ENCODE measurements at regions not wholly inside any gene's neighbourhood (a gene's known extent, or its start where the extent isn't known, plus 50 kb on each side); places are given as distances from the start of the nearest gene placed in this dataset.

DNA sequence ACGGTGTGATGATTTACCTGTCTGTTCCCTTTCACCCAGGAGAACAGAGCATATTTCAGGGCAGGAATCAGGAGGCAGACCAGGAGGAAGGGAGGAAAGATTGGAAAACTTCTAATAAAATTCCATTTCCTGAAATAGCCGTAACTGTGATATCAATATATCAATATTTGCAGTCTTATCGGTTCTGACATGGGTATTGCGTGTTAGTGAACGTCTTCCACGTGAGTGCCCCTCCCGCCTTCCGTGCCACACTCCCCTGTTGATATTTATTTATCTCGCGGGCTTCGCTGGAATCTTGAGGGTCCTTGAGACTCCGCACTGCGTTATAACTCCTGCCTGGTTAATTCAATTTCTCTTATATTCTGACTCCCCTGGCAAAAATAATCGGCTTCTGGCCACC lies 1160.4 kb downstream of the BRD1 start:
- Mint-ChIP-seq H3K36me3 (ENCODE audit: low read depth) (peaks cover 22% of the 10 kb centered on the region), H3K27ac (no peak overlapping the region)
- TF ChIP-seq, protein P1, sequence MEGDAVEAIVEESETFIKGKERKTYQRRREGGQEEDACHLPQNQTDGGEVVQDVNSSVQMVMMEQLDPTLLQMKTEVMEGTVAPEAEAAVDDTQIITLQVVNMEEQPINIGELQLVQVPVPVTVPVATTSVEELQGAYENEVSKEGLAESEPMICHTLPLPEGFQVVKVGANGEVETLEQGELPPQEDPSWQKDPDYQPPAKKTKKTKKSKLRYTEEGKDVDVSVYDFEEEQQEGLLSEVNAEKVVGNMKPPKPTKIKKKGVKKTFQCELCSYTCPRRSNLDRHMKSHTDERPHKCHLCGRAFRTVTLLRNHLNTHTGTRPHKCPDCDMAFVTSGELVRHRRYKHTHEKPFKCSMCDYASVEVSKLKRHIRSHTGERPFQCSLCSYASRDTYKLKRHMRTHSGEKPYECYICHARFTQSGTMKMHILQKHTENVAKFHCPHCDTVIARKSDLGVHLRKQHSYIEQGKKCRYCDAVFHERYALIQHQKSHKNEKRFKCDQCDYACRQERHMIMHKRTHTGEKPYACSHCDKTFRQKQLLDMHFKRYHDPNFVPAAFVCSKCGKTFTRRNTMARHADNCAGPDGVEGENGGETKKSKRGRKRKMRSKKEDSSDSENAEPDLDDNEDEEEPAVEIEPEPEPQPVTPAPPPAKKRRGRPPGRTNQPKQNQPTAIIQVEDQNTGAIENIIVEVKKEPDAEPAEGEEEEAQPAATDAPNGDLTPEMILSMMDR (IDR thresholded peaks at IDR 0.05; ENCODE audit: unreplicated experiment in 3 of 3), result no peak

DNA sequence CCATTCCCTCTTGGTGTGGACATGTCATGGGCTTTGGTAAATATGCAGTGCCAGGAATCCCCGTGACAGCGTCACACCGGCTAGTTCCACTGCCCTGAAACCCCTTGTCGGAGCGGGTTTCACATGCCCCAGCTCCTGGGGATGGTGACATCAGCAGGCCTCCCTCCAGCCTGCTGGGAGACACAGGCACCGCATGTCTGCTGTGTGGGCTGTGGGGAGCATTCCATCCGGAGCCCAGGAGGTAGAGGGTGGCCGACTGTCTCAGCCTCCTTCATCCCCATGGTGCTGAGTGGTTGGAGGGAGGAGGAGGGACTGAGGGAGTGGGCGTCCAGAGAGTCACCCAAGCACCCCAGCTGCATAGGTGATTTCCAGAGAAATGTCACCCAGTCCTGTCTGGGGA lies 1161.1 kb downstream of the BRD1 start:
- TF ChIP-seq, protein P1 (IDR thresholded peaks at IDR 0.05; ENCODE audit: unreplicated experiment in 3 of 3), result no peak
- H3K9me3 Mint-ChIP-seq, result peaks cover 9% of the 10 kb centered on the region
- H3K4me3 Mint-ChIP-seq, result no peak overlapping the region
- no peaks in the 10 kb centered on the region for H3K4me1 Mint-ChIP-seq
- H3K36me3 Mint-ChIP-seq (ENCODE audit: low read depth), result peaks cover 16% of the 10 kb centered on the region
- no peak overlapping the region for H3K27ac Mint-ChIP-seq
- peaks cover 23% of the 10 kb centered on the region for H3K27me3 Mint-ChIP-seq (ENCODE audit: low read depth)

More for the DNA sequence above, 1160.4 kb downstream of the BRD1 start:
- Mint-ChIP-seq H3K4me1 (no peaks in the 10 kb centered on the region), H3K27me3 (ENCODE audit: low read depth) (peaks cover 22% of the 10 kb centered on the region), H3K4me3 (no peak overlapping the region), H3K9me3 (peaks cover 15% of the 10 kb centered on the region)

DNA sequence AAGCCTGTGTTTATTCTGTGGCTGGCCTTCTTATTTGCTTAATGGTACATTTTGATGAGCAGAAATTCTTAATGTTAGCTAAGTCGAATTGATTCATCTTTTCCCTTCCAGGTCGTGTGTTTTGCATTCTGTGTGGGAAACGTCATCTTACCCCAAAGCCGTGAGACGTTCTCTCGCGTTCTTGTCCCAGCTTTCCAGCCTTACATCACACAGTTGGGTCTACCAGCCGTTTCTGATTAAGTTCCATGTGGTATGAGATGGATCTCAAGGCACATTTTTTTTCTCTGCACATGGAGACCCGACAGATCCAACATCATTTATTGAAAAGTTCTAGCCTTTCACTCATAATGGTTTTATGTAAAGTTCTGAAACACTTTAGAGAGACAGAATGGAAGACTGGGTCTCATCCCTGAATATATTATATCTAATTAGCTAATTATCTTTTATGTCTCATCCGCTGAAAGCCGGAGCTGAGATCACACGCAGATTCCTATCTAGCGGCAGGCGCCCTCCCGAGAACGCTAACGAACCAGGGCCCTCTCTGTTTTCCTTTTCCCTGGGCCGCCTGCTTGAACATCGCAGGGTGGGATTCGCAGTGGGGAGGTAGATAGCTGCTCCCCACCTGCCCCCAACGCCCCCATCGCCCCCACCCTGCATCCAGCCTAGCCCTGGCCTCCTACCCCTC lies 1162.2 kb downstream of the BRD1 start:
- H3K27me3 Mint-ChIP-seq (ENCODE audit: low read depth), result peaks cover 16% of the 10 kb centered on the region
- TF ChIP-seq, protein P1 (IDR thresholded peaks at IDR 0.05; ENCODE audit: unreplicated experiment in 3 of 3), result no peak
- no peak overlapping the region for H3K4me3 Mint-ChIP-seq
- peaks cover 14% of the 10 kb centered on the region for H3K36me3 Mint-ChIP-seq (ENCODE audit: low read depth)
- peaks cover 6% of the 10 kb centered on the region for H3K4me1 Mint-ChIP-seq
- no peak overlapping the region for H3K27ac Mint-ChIP-seq
- H3K9me3 Mint-ChIP-seq, result peaks cover 6% of the 10 kb centered on the region

DNA sequence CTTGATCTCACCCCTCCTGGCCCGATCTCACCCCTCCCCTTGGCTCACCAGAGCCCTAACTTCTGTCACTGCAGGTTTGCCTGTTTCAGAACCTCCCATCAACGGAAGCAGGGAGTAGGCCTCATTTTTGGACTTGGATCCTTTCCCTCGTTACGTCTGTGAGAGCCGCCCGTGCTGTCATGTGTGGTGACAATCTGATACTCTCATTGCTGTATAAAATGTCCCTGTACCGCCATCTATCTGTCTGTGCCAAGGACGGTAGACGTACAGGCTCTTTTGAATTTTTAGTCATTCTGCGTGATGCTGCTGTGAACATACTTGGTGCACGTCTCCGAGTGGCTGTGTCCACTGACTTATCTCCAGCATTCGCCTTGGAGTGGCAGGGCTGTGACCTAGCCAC lies 1163.1 kb downstream of the BRD1 start:
- H3K4me1 Mint-ChIP-seq, result peaks cover 11% of the 10 kb centered on the region
- peaks cover 15% of the 10 kb centered on the region for H3K27me3 Mint-ChIP-seq (ENCODE audit: low read depth)
- H3K4me3 Mint-ChIP-seq, result no peak overlapping the region
- peaks cover 6% of the 10 kb centered on the region for H3K9me3 Mint-ChIP-seq
- TF ChIP-seq, protein P1 (IDR thresholded peaks at IDR 0.05; ENCODE audit: unreplicated experiment in 3 of 3), result no peak
- no peak overlapping the region for H3K27ac Mint-ChIP-seq
- peaks cover 14% of the 10 kb centered on the region for H3K36me3 Mint-ChIP-seq (ENCODE audit: low read depth)

DNA sequence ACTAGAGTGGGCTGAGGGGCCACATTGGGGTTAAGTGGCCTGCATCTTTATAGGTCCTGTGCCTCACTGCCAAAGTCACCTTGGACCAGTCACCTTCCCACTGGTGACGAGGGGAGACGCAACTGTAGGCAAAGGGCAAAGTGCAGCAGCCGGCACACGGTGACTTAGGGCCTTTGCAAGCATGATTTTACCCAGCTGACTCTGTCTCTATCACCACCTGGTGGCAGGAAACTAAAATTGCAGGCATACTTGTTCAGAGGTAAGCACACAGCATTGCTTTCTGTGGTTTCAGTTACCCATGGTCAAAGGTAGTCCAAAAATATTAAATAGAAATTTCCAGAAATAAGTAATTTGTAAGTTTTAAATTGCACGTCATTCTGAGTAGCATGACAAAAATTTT lies 1164.4 kb downstream of the BRD1 start:
- H3K9me3 Mint-ChIP-seq, result peaks cover 6% of the 10 kb centered on the region
- H3K27me3 Mint-ChIP-seq (ENCODE audit: low read depth), result peaks cover 18% of the 10 kb centered on the region
- H3K36me3 Mint-ChIP-seq (ENCODE audit: low read depth), result peaks cover 14% of the 10 kb centered on the region
- H3K4me1 Mint-ChIP-seq, result peaks cover 11% of the 10 kb centered on the region
- TF ChIP-seq, protein P1 (IDR thresholded peaks at IDR 0.05; ENCODE audit: unreplicated experiment in 3 of 3), result peak in 2 of 3 experiments; percentile 19 to 43
- H3K27ac Mint-ChIP-seq, result no peak overlapping the region
- no peak overlapping the region for H3K4me3 Mint-ChIP-seq

Data from nephron (organoid).